SK-N-SH (cell line): ENCODE measurements at regions not wholly inside any gene's neighbourhood (a gene's known extent, or its start where the extent isn't known, plus 50 kb on each side); places are given as distances from the start of the nearest gene placed in this dataset.

Source experiments
- CTCF ChIA-PET: fragments of 300-600, 350-600 bp; formaldehyde crosslinking; extraction: SDS; loops from one replicate; lab custom pipeline; 2021; lab: Yijun Ruan, JAX
- POLR2A ChIA-PET: fragments of 350-600 bp; sonication (Branson Sonifier 250); formaldehyde crosslinking; extraction: SDS; loops from one replicate; lab custom pipeline; 2020; ENCODE audit warnings: antibody characterized with exemption, inconsistent platforms; lab: Yijun Ruan, JAX
- DNase-seq: peaks from one replicate; pipeline ENCODE4 v3.0.0; 2012
- H2AFZ ChIP-seq: fragments of 200-600 bp; sonication (generic); 2 replicates; pipeline ENCODE4 v1.8.1; 2016; ENCODE audit warnings: antibody characterized with exemption, mild to moderate bottlenecking, low read depth
- H3F3A ChIP-seq: fragments of 200-600 bp; sonication (generic); replicated peaks from 2 replicates; pipeline ENCODE3; 2016; ENCODE audit warnings: antibody characterized with exemption, mild to moderate bottlenecking; ENCODE audit not compliant: insufficient read depth
- H3K27ac ChIP-seq, 2 experiments: fragments of 200-500 bp in 1 of 2; fragments of 200-600 bp in 1 of 2; sonication (Bioruptor generic) in 1 of 2; sonication (generic), shearing (Covaris generic) in 1 of 2; 2 replicates each; pipeline versions ENCODE4 v1.5.1 to v1.6.1; 2014 to 2016; ENCODE audit warnings: low read depth in 2 of 2, inconsistent platforms in 1 of 2, low read length in 1 of 2, mild to moderate bottlenecking in 1 of 2, mixed read lengths in 1 of 2
- H3K27me3 ChIP-seq: fragments of 200-600 bp; sonication (generic), shearing (Covaris generic); 2 replicates; pipeline ENCODE4 v1.6.1; 2016; ENCODE audit warnings: mixed run types; ENCODE audit not compliant: insufficient read depth
- H3K36me3 ChIP-seq, 2 experiments: fragments of 200-500 bp in 1 of 2; fragments of 200-600 bp in 1 of 2; sonication (Bioruptor generic) in 1 of 2; sonication (generic) in 1 of 2; replicated peaks in 1 of 2; 2 replicates each; pipeline versions ENCODE3 to v1.5.1; 2014 to 2016; ENCODE audit warnings: low read length in 1 of 2, mild to moderate bottlenecking in 1 of 2; ENCODE audit not compliant: insufficient read depth in 2 of 2, control insufficient read depth in 1 of 2
- H3K4me1 ChIP-seq, 2 experiments: fragments of 200-500 bp in 1 of 2; fragments of 200-600 bp in 1 of 2; sonication (Bioruptor generic) in 1 of 2; sonication (generic), shearing (Covaris generic) in 1 of 2; 2 replicates each; pipeline versions ENCODE4 v1.5.1 to v1.6.1; 2014 to 2016; ENCODE audit warnings: low read depth in 1 of 2, low read length in 1 of 2, mixed run types in 1 of 2; ENCODE audit not compliant: insufficient read depth in 2 of 2, control insufficient read depth in 1 of 2
- H3K4me2 ChIP-seq: fragments of 200-600 bp; sonication (generic), shearing (Covaris generic); 2 replicates; pipeline ENCODE4 v1.6.1; 2017; ENCODE audit warnings: mixed run types
- H3K4me3 ChIP-seq, 2 experiments: fragments of 200-500 bp in 1 of 2; fragments of 200-600 bp in 1 of 2; sonication (Bioruptor generic) in 1 of 2; sonication (generic), shearing (Covaris generic) in 1 of 2; 2 replicates each; pipeline versions ENCODE4 v1.5.1 to v1.8.1; 2014 to 2016; ENCODE audit warnings: low read depth in 2 of 2, inconsistent platforms in 1 of 2, low read length in 1 of 2, mild to moderate bottlenecking in 1 of 2, mixed read lengths in 1 of 2, moderate library complexity in 1 of 2
- H3K79me2 ChIP-seq: fragments of 200-600 bp; sonication (generic); 2 replicates; pipeline ENCODE4 v1.8.1; 2017; ENCODE audit warnings: mild to moderate bottlenecking; ENCODE audit not compliant: insufficient read depth
- H3K9ac ChIP-seq: fragments of 200-600 bp; sonication (generic); 2 replicates; pipeline ENCODE4 v1.6.1; 2017; ENCODE audit warnings: mixed run types
- H3K9me2 ChIP-seq: fragments of 200-600 bp; sonication (generic); 2 replicates; pipeline ENCODE4 v1.6.1; 2017; ENCODE audit warnings: mixed run types
- H3K9me3 ChIP-seq: fragments of 200-600 bp; sonication (generic); 2 replicates; pipeline ENCODE4 v1.6.1; 2017; ENCODE audit warnings: mixed run types, mild to moderate bottlenecking, moderate library complexity
- H4K20me1 ChIP-seq: fragments of 200-600 bp; sonication (generic); 2 replicates; pipeline ENCODE4 v1.6.1; 2017; ENCODE audit warnings: mild to moderate bottlenecking, mixed run types; ENCODE audit not compliant: insufficient read depth
- CHD2 ChIP-seq: fragments of 150-350 bp; IDR thresholded peaks from 2 replicates; pipeline ENCODE4 v1.6.1; 2018; ENCODE audit warnings: low read length; ENCODE audit not compliant: partially characterized antibody
- ELF1 ChIP-seq: IDR thresholded peaks from 2 replicates; pipeline ENCODE4 v1.4.0; 2012
- EP300 ChIP-seq, 2 experiments: IDR thresholded peaks; 2 replicates each; pipeline versions ENCODE4 v1.4.0 to v1.6.1; 2012; ENCODE audit warnings: borderline replicate concordance in 1 of 2, low read depth in 1 of 2, low read length in 1 of 2
- FOSL2 ChIP-seq: IDR thresholded peaks from 2 replicates; pipeline ENCODE4 v1.4.0; 2012; ENCODE audit warnings: low read depth, mild to moderate bottlenecking, moderate library complexity, borderline replicate concordance
- FOXM1 ChIP-seq: IDR thresholded peaks from 2 replicates; pipeline ENCODE4 v1.4.0; 2012; ENCODE audit warnings: low read depth, mild to moderate bottlenecking
- JUND ChIP-seq: IDR thresholded peaks from 2 replicates; pipeline ENCODE4 v1.4.0; 2012
- MEF2A ChIP-seq: IDR thresholded peaks from 2 replicates; pipeline ENCODE4 v1.4.0; 2012; ENCODE audit warnings: low read depth, borderline replicate concordance
- MXI1 ChIP-seq: IDR thresholded peaks from 2 replicates; pipeline ENCODE4 v1.6.1; 2012; ENCODE audit warnings: mild to moderate bottlenecking, low read depth, low read length, improper control_type of control experiment
- NFIC ChIP-seq: IDR thresholded peaks from 2 replicates; pipeline ENCODE4 v1.4.0; 2012; ENCODE audit warnings: borderline replicate concordance
- PBX3 ChIP-seq: IDR thresholded peaks from 2 replicates; pipeline ENCODE4; 2012
- RAD21 ChIP-seq: IDR thresholded peaks from 2 replicates; pipeline ENCODE4 v1.6.1; 2012; ENCODE audit warnings: mild to moderate bottlenecking, low read length
- RXRA ChIP-seq: IDR thresholded peaks from 2 replicates; pipeline ENCODE4 v1.4.0; 2012; ENCODE audit warnings: low read depth, mild to moderate bottlenecking, borderline replicate concordance
- TAF1 ChIP-seq: IDR thresholded peaks from 2 replicates; pipeline ENCODE4 v1.6.1; 2012; ENCODE audit warnings: low read depth, mild to moderate bottlenecking, low read length, moderate library complexity, borderline replicate concordance
- TCF12 ChIP-seq: IDR thresholded peaks from 2 replicates; pipeline ENCODE4 v1.4.0; 2012
- TEAD4 ChIP-seq: IDR thresholded peaks from 2 replicates; pipeline ENCODE4 v1.4.0; 2012; ENCODE audit warnings: mild to moderate bottlenecking, borderline replicate concordance; ENCODE audit not compliant: insufficient read depth
- USF2 ChIP-seq: fragments of 150-350 bp; IDR thresholded peaks from 2 replicates; pipeline ENCODE4 v1.6.1; 2017; ENCODE audit warnings: antibody characterized with exemption, low read length, low read depth, borderline replicate concordance
- WGBS: methylation state at CpG from one replicate; pipeline ENCODE4 v1.1.6; 2017; ENCODE audit warnings: low lambda C conversion rate; 5-methylcytosine and 5-hydroxymethylcytosine counted together

GRCh38 chr5:60371065-60371464 is 328.9 kb downstream of the DEPDC1B start (continued):
- TF ChIP-seq FOXM1 = no peak

GRCh38 chr5:60370508-60370907 is 329.5 kb downstream of the DEPDC1B start:
- H4K20me1 ChIP-seq = no peaks in the 10 kb centered on the region
- no peaks in the 10 kb centered on the region for H3K36me3 ChIP-seq
- DNase-seq = no peak
- 0 out of 4 replicates have a peak overlapping the region, but pooled peaks of 1 of the 2 experiments have one; percentile 2 for H3K4me3 ChIP-seq
- H3K9ac ChIP-seq = no peak overlapping the region
- H2AFZ ChIP-seq = 0 out of 2 replicates have a peak overlapping the region, but pooled peaks have one; percentile 29
- H3K27me3 ChIP-seq = no peaks in the 10 kb centered on the region
- H3K27ac ChIP-seq = peak overlapping the region in 1 of 2 experiments; percentile 67; a peak in 2 of 4 replicates
- H3F3A ChIP-seq = peaks cover 13% of the 10 kb centered on the region
- TF ChIP-seq JUND (peak; percentile 61; the same call in 1 of the 2 replicates), TEAD4 (no peak), CHD2 (no peak), USF2 (no peak), NFIC (0 out of 2 replicates have a peak, but pooled peaks have one; percentile 12), TCF12 (peak; percentile 66), MXI1 (no peak), TAF1 (no peak), MEF2A (peak; percentile 43; the same call in 1 of the 2 replicates), RXRA (0 out of 2 replicates have a peak, but pooled peaks have one; percentile 18), PBX3 (peak; percentile 58), RAD21 (no peak), ELF1 (no peak), EP300 (IDR thresholded peaks at IDR 0.05; ENCODE audit: borderline replicate concordance in 1 of 2, low read depth in 1 of 2, low read length in 1 of 2) (peak in 1 of 2 experiments; percentile 43; a peak in 2 of 4 replicates), FOSL2 (peak; percentile 33; the same call in 1 of the 2 replicates)
- H3K4me1 ChIP-seq = peaks cover 11 to 12% of the 10 kb centered on the region in 2 experiments
- no peaks in the 10 kb centered on the region for H3K9me3 ChIP-seq
- no peaks in the 10 kb centered on the region for H3K9me2 ChIP-seq
- ChIA-PET CTCF (interaction anchor here (0.8 to 2.5 kb wide), 7 partner anchors 10 to 561 kb away, joined by 3 to 9 read pairs (median 3); no protein-coding TSS in a partner anchor), POLR2A (no interaction called here)
- 63% methylated on average over 5 of the region's 5 CpGs for WGBS
- no peaks in the 10 kb centered on the region for H3K79me2 ChIP-seq
- peak overlapping the region; percentile 25; the same call in 1 of the 2 replicates for H3K4me2 ChIP-seq
